SK-N-SH (cell line): ENCODE measurements at regions not wholly inside any gene's neighbourhood (a gene's known extent, or its start where the extent isn't known, plus 50 kb on each side); places are given as distances from the start of the nearest gene placed in this dataset.
"Not testable (repeated sequence)": the region's sequence is repeated elsewhere in the genome, so short reads cannot be mapped to it uniquely, and the experiment has no call there.

Experiments used
- CTCF ChIA-PET: fragments of 300-600, 350-600 bp; formaldehyde crosslinking; extraction: SDS; loops from one replicate; lab custom pipeline; 2021; lab: Yijun Ruan, JAX
- POLR2A ChIA-PET: fragments of 350-600 bp; sonication (Branson Sonifier 250); formaldehyde crosslinking; extraction: SDS; loops from one replicate; lab custom pipeline; 2020; ENCODE audit warnings: antibody characterized with exemption, inconsistent platforms; lab: Yijun Ruan, JAX
- DNase-seq: peaks from one replicate; pipeline ENCODE4 v3.0.0; 2012
- H2AFZ ChIP-seq: fragments of 200-600 bp; sonication (generic); 2 replicates; pipeline ENCODE4 v1.8.1; 2016; ENCODE audit warnings: antibody characterized with exemption, mild to moderate bottlenecking, low read depth
- H3F3A ChIP-seq: fragments of 200-600 bp; sonication (generic); replicated peaks from 2 replicates; pipeline ENCODE3; 2016; ENCODE audit warnings: antibody characterized with exemption, mild to moderate bottlenecking; ENCODE audit not compliant: insufficient read depth
- H3K27ac ChIP-seq, 2 experiments: fragments of 200-500 bp in 1 of 2; fragments of 200-600 bp in 1 of 2; sonication (Bioruptor generic) in 1 of 2; sonication (generic), shearing (Covaris generic) in 1 of 2; 2 replicates each; pipeline versions ENCODE4 v1.5.1 to v1.6.1; 2014 to 2016; ENCODE audit warnings: low read depth in 2 of 2, inconsistent platforms in 1 of 2, low read length in 1 of 2, mild to moderate bottlenecking in 1 of 2, mixed read lengths in 1 of 2
- H3K27me3 ChIP-seq: fragments of 200-600 bp; sonication (generic), shearing (Covaris generic); 2 replicates; pipeline ENCODE4 v1.6.1; 2016; ENCODE audit warnings: mixed run types; ENCODE audit not compliant: insufficient read depth
- H3K36me3 ChIP-seq, 2 experiments: fragments of 200-500 bp in 1 of 2; fragments of 200-600 bp in 1 of 2; sonication (Bioruptor generic) in 1 of 2; sonication (generic) in 1 of 2; replicated peaks in 1 of 2; 2 replicates each; pipeline versions ENCODE3 to v1.5.1; 2014 to 2016; ENCODE audit warnings: low read length in 1 of 2, mild to moderate bottlenecking in 1 of 2; ENCODE audit not compliant: insufficient read depth in 2 of 2, control insufficient read depth in 1 of 2
- H3K4me1 ChIP-seq, 2 experiments: fragments of 200-500 bp in 1 of 2; fragments of 200-600 bp in 1 of 2; sonication (Bioruptor generic) in 1 of 2; sonication (generic), shearing (Covaris generic) in 1 of 2; 2 replicates each; pipeline versions ENCODE4 v1.5.1 to v1.6.1; 2014 to 2016; ENCODE audit warnings: low read depth in 1 of 2, low read length in 1 of 2, mixed run types in 1 of 2; ENCODE audit not compliant: insufficient read depth in 2 of 2, control insufficient read depth in 1 of 2
- H3K4me2 ChIP-seq: fragments of 200-600 bp; sonication (generic), shearing (Covaris generic); 2 replicates; pipeline ENCODE4 v1.6.1; 2017; ENCODE audit warnings: mixed run types
- H3K4me3 ChIP-seq, 2 experiments: fragments of 200-500 bp in 1 of 2; fragments of 200-600 bp in 1 of 2; sonication (Bioruptor generic) in 1 of 2; sonication (generic), shearing (Covaris generic) in 1 of 2; 2 replicates each; pipeline versions ENCODE4 v1.5.1 to v1.8.1; 2014 to 2016; ENCODE audit warnings: low read depth in 2 of 2, inconsistent platforms in 1 of 2, low read length in 1 of 2, mild to moderate bottlenecking in 1 of 2, mixed read lengths in 1 of 2, moderate library complexity in 1 of 2
- H3K79me2 ChIP-seq: fragments of 200-600 bp; sonication (generic); 2 replicates; pipeline ENCODE4 v1.8.1; 2017; ENCODE audit warnings: mild to moderate bottlenecking; ENCODE audit not compliant: insufficient read depth
- H3K9ac ChIP-seq: fragments of 200-600 bp; sonication (generic); 2 replicates; pipeline ENCODE4 v1.6.1; 2017; ENCODE audit warnings: mixed run types
- H3K9me2 ChIP-seq: fragments of 200-600 bp; sonication (generic); 2 replicates; pipeline ENCODE4 v1.6.1; 2017; ENCODE audit warnings: mixed run types
- H3K9me3 ChIP-seq: fragments of 200-600 bp; sonication (generic); 2 replicates; pipeline ENCODE4 v1.6.1; 2017; ENCODE audit warnings: mixed run types, mild to moderate bottlenecking, moderate library complexity
- H4K20me1 ChIP-seq: fragments of 200-600 bp; sonication (generic); 2 replicates; pipeline ENCODE4 v1.6.1; 2017; ENCODE audit warnings: mild to moderate bottlenecking, mixed run types; ENCODE audit not compliant: insufficient read depth
- EZH2phosphoT487 ChIP-seq: fragments of 200-600 bp; sonication (generic); IDR thresholded peaks from 2 replicates; pipeline ENCODE4 v1.6.1; 2017; ENCODE audit warnings: low read depth, mixed run types, mild to moderate bottlenecking, antibody characterized with exemption, moderate library complexity, borderline replicate concordance
- FOSL2 ChIP-seq: IDR thresholded peaks from 2 replicates; pipeline ENCODE4 v1.4.0; 2012; ENCODE audit warnings: low read depth, mild to moderate bottlenecking, moderate library complexity, borderline replicate concordance
- FOXJ3 ChIP-seq: sonication (generic); formaldehyde crosslinking; IDR thresholded peaks from 2 replicates; pipeline ENCODE4 v1.5.1; 2020; ENCODE audit warnings: mild to moderate bottlenecking, missing genetic modification reagents
- GABPA ChIP-seq: IDR thresholded peaks from 2 replicates; pipeline ENCODE4 v1.4.0; 2012; ENCODE audit warnings: low read depth, mild to moderate bottlenecking
- IRF3 ChIP-seq: fragments of 150-350 bp; IDR thresholded peaks from 2 replicates; pipeline ENCODE4 v1.6.1; 2016; ENCODE audit warnings: mild to moderate bottlenecking, low read depth, low read length
- JUND ChIP-seq: IDR thresholded peaks from 2 replicates; pipeline ENCODE4 v1.4.0; 2012
- MEF2A ChIP-seq: IDR thresholded peaks from 2 replicates; pipeline ENCODE4 v1.4.0; 2012; ENCODE audit warnings: low read depth, borderline replicate concordance
- MXI1 ChIP-seq: IDR thresholded peaks from 2 replicates; pipeline ENCODE4 v1.6.1; 2012; ENCODE audit warnings: mild to moderate bottlenecking, low read depth, low read length, improper control_type of control experiment
- POLR2AphosphoS5 ChIP-seq: IDR thresholded peaks from 2 replicates; pipeline ENCODE4 v1.6.1; 2012; ENCODE audit warnings: low read depth, low read length
- RCOR1 ChIP-seq: fragments of 150-350 bp; IDR thresholded peaks from 2 replicates; pipeline ENCODE4 v1.6.1; 2017; ENCODE audit warnings: antibody characterized with exemption, low read length
- RFX5 ChIP-seq: IDR thresholded peaks from 2 replicates; pipeline ENCODE4 v1.6.1; 2012; ENCODE audit warnings: mild to moderate bottlenecking, improper control_type of control experiment, low read length
- SIN3A ChIP-seq: IDR thresholded peaks from 2 replicates; pipeline ENCODE4 v1.6.1; 2012; ENCODE audit warnings: low read depth, mild to moderate bottlenecking, low read length, moderate library complexity, borderline replicate concordance
- SMC3 ChIP-seq: IDR thresholded peaks from 2 replicates; pipeline ENCODE4 v1.6.1; 2012; ENCODE audit warnings: low read depth, low read length, improper control_type of control experiment
- TCF12 ChIP-seq: IDR thresholded peaks from 2 replicates; pipeline ENCODE4 v1.4.0; 2012
- USF1 ChIP-seq: IDR thresholded peaks from 2 replicates; pipeline ENCODE4 v1.4.0; 2012; ENCODE audit warnings: low read depth, borderline replicate concordance
- YY1 ChIP-seq: IDR thresholded peaks from 2 replicates; pipeline ENCODE4 v1.4.0; 2012; ENCODE audit warnings: low read depth, mild to moderate bottlenecking
- WGBS: methylation state at CpG from one replicate; pipeline ENCODE4 v1.1.6; 2017; ENCODE audit warnings: low lambda C conversion rate; 5-methylcytosine and 5-hydroxymethylcytosine counted together

GRCh38 chr4:99734583-99735322, 77.1 kb upstream of the C4orf54 start (continued):
- TF ChIP-seq USF1 (no peak), FOSL2 (no peak), MEF2A (no peak), POLR2AphosphoS5 (no peak), JUND (no peak), RCOR1 (no peak)

GRCh38 chr4:99733455-99733854, 75.8 kb upstream of the C4orf54 start:
- POLR2A ChIA-PET, CTCF ChIA-PET: not testable (repeated sequence)

GRCh38 chr4:99729186-99729585, 71.6 kb upstream of the C4orf54 start:
- H3K27ac ChIP-seq: no peak overlapping the region
- no peaks in the 10 kb centered on the region for H3F3A ChIP-seq
- no peak overlapping the region for H2AFZ ChIP-seq
- no peaks in the 10 kb centered on the region for H3K9me2 ChIP-seq
- ChIA-PET CTCF (no interaction called here), POLR2A (no interaction called here)
- H4K20me1 ChIP-seq: no peaks in the 10 kb centered on the region
- no peaks in the 10 kb centered on the region; the same call in 1 of the 2 replicates for H3K27me3 ChIP-seq
- H3K4me3 ChIP-seq: no peak overlapping the region
- no peaks in the 10 kb centered on the region for H3K79me2 ChIP-seq
- no peak overlapping the region for H3K9ac ChIP-seq
- H3K9me3 ChIP-seq: no peaks in the 10 kb centered on the region
- DNase-seq: no peak
- TF ChIP-seq USF1: no peak
- TF ChIP-seq IRF3: no peak
- TF ChIP-seq EZH2phosphoT487: no peak
- TF ChIP-seq GABPA: no peak
- no peak for TF ChIP-seq MXI1
- no peak for TF ChIP-seq FOXJ3 (CRISPR knock-in tag)
- no peak for TF ChIP-seq SIN3A
- no peak for TF ChIP-seq TCF12
- TF ChIP-seq POLR2AphosphoS5: no peak
- no peak for TF ChIP-seq RFX5
- TF ChIP-seq YY1: no peak
- TF ChIP-seq SMC3: no peak
- no peaks in the 10 kb centered on the region for H3K36me3 ChIP-seq
- H3K4me2 ChIP-seq: no peak overlapping the region
- WGBS: 79% methylated on average over 1 of the region's 1 CpG
- H3K4me1 ChIP-seq: no peaks in the 10 kb centered on the region

More at GRCh38 chr4:99733455-99733854, 75.8 kb upstream of the C4orf54 start:
- H3K9me3 ChIP-seq, H2AFZ ChIP-seq, H3K4me3 ChIP-seq, H3K9me2 ChIP-seq, H3K9ac ChIP-seq, H3K4me1 ChIP-seq, H3K27ac ChIP-seq, H4K20me1 ChIP-seq, H3K27me3 ChIP-seq, DNase-seq, H3K4me2 ChIP-seq, H3K36me3 ChIP-seq, H3K79me2 ChIP-seq, H3F3A ChIP-seq: not testable (repeated sequence)
- 10% methylated on average over 4 of the region's 4 CpGs for WGBS
